ENCODE measurements at regions not wholly inside any gene's neighbourhood (a gene's known extent, or its start where the extent isn't known, plus 50 kb on each side); places are given as distances from the start of the nearest gene placed in this dataset.

- no peak for DNase-seq
- Histone ChIP-seq H3K27me3 (no peaks in the 10 kb centered on the region), H3K4me1 (no peaks in the 10 kb centered on the region), H3K36me3 (no peaks in the 10 kb centered on the region), H3K4me3 (ENCODE audit: low read depth, low read length) (no peak overlapping the region), H3K9me3 (no peaks in the 10 kb centered on the region)
- no peak for TF ChIP-seq CTCF (IDR thresholded peaks at IDR 0.05; ENCODE audit: low read depth, low read length)
These were observed 89.2 kb upstream of the PRLR start for GRCh38 chr5:35319333-35320002.

GRCh38 chr5:35317586-35317985, 87.3 kb upstream of the PRLR start:
- Histone ChIP-seq H3K4me1 (no peaks in the 10 kb centered on the region), H3K4me3 (ENCODE audit: low read depth, low read length) (no peak overlapping the region), H3K9me3 (no peaks in the 10 kb centered on the region), H3K36me3 (no peaks in the 10 kb centered on the region), H3K27me3 (no peaks in the 10 kb centered on the region)
- DNase-seq: no peak
- no peak for TF ChIP-seq CTCF (IDR thresholded peaks at IDR 0.05; ENCODE audit: low read depth, low read length)

- H3K4me3 ChIP-seq (ENCODE audit: low read depth, low read length): no peak overlapping the region
- no peak for DNase-seq
- H3K27me3 ChIP-seq: no peaks in the 10 kb centered on the region
- H3K36me3 ChIP-seq: no peaks in the 10 kb centered on the region
- no peak for TF ChIP-seq CTCF (IDR thresholded peaks at IDR 0.05; ENCODE audit: low read depth, low read length)
- H3K4me1 ChIP-seq: no peaks in the 10 kb centered on the region
- H3K9me3 ChIP-seq: no peaks in the 10 kb centered on the region
These were observed 86.5 kb upstream of the PRLR start for GRCh38 chr5:35316611-35317274.

- DNase-seq: no peak
- Histone ChIP-seq H3K4me3 (ENCODE audit: low read depth, low read length) (no peak overlapping the region), H3K36me3 (no peaks in the 10 kb centered on the region), H3K27me3 (no peaks in the 10 kb centered on the region), H3K9me3 (no peaks in the 10 kb centered on the region), H3K4me1 (no peaks in the 10 kb centered on the region)
- no peak for TF ChIP-seq CTCF (IDR thresholded peaks at IDR 0.05; ENCODE audit: low read depth, low read length)
These were observed 83.0 kb upstream of the PRLR start for GRCh38 chr5:35313291-35313690.

- H3K27me3 ChIP-seq: no peaks in the 10 kb centered on the region
- no peak overlapping the region for H3K4me3 ChIP-seq (ENCODE audit: low read depth, low read length)
- no peaks in the 10 kb centered on the region for H3K36me3 ChIP-seq
- no peaks in the 10 kb centered on the region for H3K9me3 ChIP-seq
- TF ChIP-seq CTCF (IDR thresholded peaks at IDR 0.05; ENCODE audit: low read depth, low read length): no peak
- H3K4me1 ChIP-seq: no peaks in the 10 kb centered on the region
- DNase-seq: no peak
These were observed 82.0 kb upstream of the PRLR start for GRCh38 chr5:35312267-35312666.
